Fibroblast of peridontal ligament (primary cell): ENCODE measurements at regions not wholly inside any gene's neighbourhood (a gene's known extent, or its start where the extent isn't known, plus 50 kb on each side); places are given as distances from the start of the nearest gene placed in this dataset.
A peak's percentile ranks its signal among the peaks of the same experiment; 100 is the strongest.

Experiments
- DNase-seq: peaks from one replicate; pipeline ENCODE4 v3.0.0-alpha.2; 2010; ENCODE audit errors: extremely low read depth

DNA sequence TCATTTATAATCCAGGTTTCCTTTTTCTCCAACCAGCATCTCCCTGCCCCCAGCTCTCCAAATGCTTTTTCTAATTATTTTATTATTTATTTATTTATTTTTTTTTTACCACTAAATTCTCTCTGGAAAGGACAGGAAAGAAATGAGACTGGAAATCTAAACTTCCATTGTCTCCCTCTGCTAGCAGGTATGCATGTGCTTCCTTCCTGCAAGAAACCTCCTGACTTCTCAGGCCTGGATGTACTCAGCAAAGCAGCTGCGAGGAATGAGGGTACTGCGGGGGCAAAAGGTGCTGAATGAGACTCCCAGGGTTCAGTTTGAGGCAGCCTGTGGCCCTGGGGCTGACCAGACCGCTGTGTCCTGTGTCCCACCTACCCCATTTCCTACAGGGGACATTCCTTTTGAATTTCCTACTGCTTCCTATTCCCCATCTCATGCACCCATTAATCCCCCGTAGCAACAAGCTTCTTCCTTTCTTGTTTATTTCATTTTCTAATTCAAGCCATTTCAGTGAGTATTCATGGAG lies 324.6 kb upstream of the IGFBP3 start:
- DNase-seq = no peak

GRCh38 chr7:46244757-46245156 lies 323.7 kb upstream of the IGFBP3 start:
- DNase-seq = peak; percentile 45

DNA sequence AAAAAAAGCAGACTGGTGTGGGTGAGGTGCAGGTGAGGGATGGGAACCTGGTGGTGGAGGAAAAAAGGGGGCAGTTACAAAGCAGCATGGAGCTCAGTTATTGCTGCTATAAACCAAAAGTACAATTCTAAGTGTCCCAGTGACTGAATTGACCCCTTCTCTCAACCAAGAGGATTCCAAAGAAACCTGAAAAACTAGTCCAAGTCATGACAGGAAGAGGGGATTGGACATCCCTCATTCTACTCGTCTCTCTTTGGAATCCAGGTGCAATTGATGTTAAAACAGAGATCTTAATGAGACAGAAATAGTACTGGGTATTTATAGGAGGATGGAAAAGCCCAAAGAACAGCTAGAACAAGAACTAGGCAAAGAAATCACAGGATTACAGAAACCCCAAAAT lies 322.3 kb upstream of the IGFBP3 start:
- DNase-seq = no peak

GRCh38 chr7:46239846-46240245 lies 318.8 kb upstream of the IGFBP3 start:
- DNase-seq = no peak

GRCh38 chr7:46237466-46237865 lies 316.4 kb upstream of the IGFBP3 start:
- no peak for DNase-seq

GRCh38 chr7:46233585-46234329 lies 312.7 kb upstream of the IGFBP3 start:
- DNase-seq = peak; percentile 18

GRCh38 chr7:46230990-46231305 lies 309.9 kb upstream of the IGFBP3 start:
- DNase-seq = no peak

GRCh38 chr7:46230298-46230989 lies 309.4 kb upstream of the IGFBP3 start:
- no peak for DNase-seq

DNA sequence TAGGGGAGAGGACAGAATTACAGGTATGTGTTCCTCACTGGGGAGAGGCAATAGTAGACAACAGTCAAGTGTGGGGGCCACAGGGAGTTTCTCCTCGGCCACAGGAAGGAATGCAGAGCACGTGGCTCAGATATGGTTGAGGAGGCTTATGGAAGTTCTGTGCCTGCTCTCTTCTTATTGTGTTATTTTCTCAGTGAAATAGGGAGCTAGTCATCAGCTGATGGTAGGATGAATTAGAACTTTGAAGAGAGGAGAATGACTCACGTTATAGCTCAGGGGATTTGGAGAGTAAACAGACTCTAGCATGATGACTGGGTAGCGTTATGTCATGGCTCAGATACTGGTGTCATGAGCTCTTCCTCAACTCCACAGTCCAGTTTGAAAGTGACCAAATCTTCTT lies 308.3 kb upstream of the IGFBP3 start:
- peak; percentile 89 for DNase-seq

DNA sequence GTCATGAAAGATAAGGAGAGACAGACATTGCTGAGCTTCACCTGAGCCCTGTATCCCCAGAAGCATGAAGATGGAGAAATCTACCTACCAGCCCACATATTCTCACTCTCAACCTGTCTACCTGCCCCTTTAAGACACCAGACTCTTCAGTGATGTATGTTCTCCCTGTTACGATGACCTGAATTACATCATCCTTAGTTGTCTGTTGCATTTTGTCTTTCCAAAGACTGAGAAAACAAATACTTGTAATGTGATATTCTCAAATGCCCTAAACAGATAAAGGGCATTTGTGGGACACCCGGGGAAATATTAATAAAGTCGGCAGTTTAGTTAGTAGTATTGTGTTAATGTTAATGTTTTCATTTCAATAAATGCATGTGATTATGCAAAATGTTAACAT lies 305.8 kb upstream of the IGFBP3 start:
- peak; percentile 13 for DNase-seq

- no peak for DNase-seq
Measured at GRCh38 chr7:46224363-46224762, 303.3 kb upstream of the IGFBP3 start.

DNA sequence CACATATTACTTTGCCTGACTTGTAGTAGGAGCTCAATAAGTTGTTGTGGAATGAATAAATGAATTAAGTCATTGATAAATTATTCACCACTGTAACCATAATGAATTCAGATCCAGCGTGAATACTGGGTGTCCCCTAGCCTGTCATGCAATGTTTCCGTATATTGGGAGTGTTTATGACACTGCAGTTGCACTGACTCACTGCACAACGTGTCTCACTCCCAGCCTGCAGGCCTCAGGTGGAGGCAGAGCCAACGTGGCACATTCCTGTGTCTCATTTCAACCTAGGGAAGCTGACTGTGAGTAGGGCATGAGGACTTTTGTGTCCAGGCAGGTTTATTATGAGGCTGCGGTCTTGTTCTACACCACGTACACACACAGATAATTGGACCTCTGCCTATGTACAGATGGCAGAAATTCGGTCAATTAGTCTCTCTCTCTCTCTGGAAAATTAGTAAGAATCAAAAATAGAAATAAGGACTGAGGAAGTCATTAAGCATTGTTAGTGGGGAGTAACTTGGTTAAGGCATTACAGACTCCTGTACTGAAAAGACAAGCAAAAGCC lies 299.1 kb upstream of the IGFBP3 start:
- DNase-seq = no peak

- no peak for DNase-seq
Measured at GRCh38 chr7:46218461-46219200, 297.6 kb upstream of the IGFBP3 start.

- no peak for DNase-seq
Measured at GRCh38 chr7:46215987-46216567, 295.0 kb upstream of the IGFBP3 start.

- DNase-seq = no peak
Measured at GRCh38 chr7:46214526-46214925, 293.5 kb upstream of the IGFBP3 start.

- DNase-seq = no peak
Measured at GRCh38 chr7:46213154-46213537, 292.1 kb upstream of the IGFBP3 start.

DNA sequence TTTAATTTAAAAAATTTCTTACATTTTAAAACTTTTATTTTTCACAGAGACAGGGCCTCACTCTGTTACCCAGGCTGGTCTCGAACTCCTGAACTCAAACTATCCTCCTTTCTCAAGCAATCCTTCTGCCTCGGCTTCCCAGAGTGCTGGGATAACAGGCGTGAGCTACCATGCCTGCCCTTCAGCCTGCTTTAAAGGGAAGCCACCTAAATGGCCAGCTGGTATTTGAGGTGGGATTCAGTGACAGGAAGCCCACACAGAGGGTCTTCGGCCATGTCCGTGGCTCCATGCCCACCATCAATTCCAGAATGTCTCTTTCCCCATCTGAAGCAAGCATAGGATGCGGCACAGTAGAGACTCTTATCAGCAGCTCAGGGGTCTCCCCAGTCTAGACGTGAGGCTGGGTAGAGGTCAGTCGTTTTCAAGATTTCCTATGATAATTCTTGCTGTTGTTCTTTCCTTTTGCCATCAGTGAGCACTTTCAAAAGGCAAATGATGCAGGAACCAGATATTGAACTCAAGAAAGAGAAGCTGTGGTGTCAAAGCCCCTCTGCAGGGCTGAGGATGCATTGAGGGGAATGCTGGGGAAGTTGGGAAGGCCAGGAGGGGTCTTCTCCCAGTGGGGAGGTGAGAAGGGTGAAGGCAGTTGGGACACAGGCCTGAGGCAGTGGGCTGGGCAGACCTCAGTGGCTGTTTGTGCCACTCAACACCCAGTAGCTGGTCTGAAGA lies 291.5 kb upstream of the IGFBP3 start:
- DNase-seq = no peak

GRCh38 chr7:46210467-46210866 lies 289.4 kb upstream of the IGFBP3 start:
- DNase-seq = no peak

DNA sequence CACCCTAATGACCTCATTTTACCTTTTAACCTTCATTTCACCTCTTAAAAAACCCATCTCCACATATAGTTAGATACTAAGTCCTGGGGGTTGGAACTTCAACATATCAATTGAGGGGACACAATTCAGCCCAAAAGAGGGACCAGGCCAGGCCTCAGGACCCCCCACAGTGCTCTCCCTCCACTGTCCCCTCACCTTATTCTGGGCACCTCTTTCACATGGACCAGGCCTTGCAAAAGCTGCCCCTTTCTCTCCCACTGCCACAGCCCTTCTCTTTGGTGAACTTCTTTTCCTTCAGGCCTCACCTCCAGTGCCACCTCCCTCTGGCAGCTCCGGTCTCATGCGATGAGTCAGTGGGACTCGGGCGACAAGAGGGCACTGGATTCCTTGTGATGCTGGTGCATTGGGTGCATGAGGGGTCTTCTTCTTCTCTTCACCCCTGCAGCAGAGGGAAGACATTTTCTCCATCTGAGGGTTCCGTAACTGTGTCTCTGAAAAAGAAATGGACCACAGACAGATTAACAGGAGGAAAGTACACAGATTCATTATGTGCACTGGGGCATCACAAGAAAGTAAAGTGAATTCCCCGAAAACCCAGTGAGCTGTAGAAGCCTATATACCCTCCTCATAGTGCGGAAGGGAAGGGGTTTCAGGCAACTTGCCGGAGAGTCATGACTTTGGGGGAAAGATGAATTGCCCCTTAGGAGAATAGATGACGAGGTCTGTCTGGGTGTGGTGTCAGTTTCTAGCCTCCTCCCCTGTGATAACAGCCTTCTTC lies 288.7 kb upstream of the IGFBP3 start:
- no peak for DNase-seq
